ENCODE measurements at regions not wholly inside any gene's neighbourhood (a gene's known extent, or its start where the extent isn't known, plus 50 kb on each side); places are given as distances from the start of the nearest gene placed in this dataset.
"Not testable (repeated sequence)": the region's sequence is repeated elsewhere in the genome, so short reads cannot be mapped to it uniquely, and the experiment has no call there.

DNA sequence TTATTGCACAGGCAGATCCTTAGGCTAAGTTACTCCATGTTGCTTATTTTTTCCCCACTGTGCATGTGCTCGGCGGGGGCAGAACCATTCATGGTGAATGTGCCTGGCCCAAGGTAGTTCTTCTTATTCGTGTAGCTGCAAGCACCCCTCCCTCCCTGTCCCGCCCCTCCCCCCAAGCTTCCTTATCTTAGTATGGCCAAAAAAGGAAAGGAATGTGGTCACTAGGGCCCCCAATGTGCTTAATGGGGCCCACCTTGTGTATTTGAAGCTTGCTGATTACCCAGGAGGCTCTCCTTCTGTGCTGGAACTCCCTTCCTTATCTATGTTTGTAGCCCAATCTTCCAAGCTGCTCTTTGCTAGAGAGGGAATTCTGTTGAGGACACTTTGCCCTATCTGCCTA, 1259.7 kb upstream of the RAG2 start:
- peak; percentile 55 for DNase-seq

DNA sequence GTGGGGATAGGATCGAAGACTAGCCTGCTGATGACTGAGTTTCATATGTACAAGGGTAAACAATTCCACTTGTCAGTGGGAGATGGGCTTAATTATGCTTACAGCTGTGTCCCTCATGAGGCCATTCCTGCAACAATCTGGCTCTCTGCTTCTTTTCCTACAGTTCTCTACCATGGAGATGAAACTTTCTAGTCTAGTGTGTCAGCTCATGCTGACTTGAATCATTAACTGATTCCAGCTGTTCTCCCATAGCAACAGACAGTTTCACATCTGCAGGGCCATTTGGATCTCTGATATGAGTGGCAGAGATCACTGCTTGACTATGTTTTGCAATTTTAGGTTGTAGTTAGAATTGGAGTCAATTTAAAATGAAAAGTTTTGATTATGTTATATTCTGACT, 1251.7 kb upstream of the RAG2 start:
- no peak for DNase-seq

- no peak for DNase-seq
Measured at GRCh38 chr11:37843603-37844002, 1245.6 kb upstream of the RAG2 start.

GRCh38 chr11:37841016-37841415, 1243.0 kb upstream of the RAG2 start:
- no peak for DNase-seq

- not testable (repeated sequence) for DNase-seq
Measured at GRCh38 chr11:37840345-37840744, 1242.3 kb upstream of the RAG2 start.

- DNase-seq = peak; percentile 5
Measured at GRCh38 chr11:37830529-37830928, 1232.5 kb upstream of the RAG2 start.

DNA sequence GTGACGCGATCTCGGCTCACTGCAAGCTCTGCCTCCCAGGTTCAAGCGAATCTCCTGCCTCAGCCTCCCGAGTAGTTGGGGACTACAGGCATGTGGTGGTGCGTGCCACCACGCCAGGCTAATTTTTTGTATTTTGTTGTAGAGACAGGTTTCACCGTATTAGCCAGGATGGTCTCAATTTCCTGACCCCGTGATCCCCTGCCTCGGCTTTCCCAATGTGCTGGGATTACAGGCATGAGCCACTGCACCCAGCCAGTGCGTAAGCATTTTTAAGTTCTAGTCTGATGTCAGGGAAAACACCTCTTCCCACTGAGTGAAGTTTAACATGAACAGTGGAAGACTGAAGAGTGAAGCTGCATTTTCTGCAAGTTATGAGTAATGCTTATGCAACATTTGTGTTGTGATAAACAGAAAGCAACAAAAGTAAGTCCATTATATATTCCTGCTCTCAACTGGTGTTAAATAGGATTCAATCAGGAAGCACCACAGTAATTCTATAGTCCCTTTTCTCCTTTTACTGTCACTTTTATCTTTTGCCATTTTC, 1219.8 kb upstream of the RAG2 start:
- DNase-seq = no peak

GRCh38 chr11:37812281-37812880, 1214.3 kb upstream of the RAG2 start:
- DNase-seq = no peak

DNA sequence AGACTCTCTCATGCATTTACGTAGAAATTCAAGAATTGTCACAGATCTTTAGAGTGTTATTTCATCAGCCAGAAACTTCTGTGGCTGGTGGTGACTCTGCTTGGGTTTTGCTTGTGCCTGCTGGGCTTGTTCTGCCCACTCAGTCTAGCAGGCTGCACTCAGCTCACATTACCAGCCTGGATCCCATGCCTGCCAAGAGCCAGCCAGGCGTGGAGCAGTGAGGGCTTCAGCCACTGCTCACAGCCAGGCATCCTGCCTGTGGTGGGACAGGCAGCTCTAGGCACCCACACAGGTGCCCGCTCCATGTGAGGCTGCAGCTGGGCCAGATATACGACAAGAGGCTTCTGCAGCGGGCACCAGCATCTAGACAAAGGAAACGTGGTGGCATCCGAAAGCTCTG, 1213.3 kb upstream of the RAG2 start:
- no peak for DNase-seq

DNA sequence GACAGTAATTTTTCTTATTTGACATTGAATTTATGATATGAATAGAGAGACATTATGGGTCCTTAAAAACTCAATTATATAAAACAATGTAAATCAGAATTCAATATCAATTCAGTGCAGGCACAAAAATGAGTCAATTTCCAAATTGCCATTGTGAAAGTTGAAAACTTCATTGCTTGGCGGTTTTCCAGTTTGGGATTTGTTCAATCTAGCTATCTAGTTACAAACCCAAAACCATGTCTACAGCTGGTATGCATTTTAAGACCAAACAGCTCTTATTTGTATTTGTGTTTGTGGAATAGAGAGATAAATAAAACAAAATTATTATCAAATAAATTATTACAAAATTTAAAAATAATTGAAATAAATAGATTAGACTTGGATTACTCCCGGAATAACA, 1206.6 kb upstream of the RAG2 start:
- DNase-seq = no peak

- DNase-seq = no peak
Measured at GRCh38 chr11:37788141-37788877, 1190.3 kb upstream of the RAG2 start.

DNA sequence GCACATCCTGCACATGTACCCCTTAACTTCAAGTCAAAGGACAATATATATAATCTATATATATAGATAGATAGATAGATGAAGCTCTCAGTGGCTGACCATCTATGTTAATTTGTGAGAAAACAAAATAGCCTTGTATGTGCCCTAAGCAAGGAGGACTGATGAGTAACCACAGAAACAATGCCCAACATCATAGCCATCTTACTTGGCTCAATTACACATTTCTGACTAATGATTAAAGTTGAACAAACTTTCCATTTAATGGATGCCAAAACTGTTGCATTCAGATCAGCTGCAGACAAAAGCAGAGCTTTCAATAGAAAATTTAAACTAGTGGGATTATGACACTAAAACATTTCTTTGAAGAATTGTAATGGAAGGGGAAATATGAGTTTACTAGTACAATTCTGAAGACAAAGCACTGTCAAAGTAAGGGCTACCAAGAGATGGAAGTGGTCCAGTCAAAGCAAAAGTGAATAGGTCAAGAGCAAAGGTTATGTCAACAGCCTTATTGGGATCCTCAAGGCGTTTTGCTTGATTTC, 1188.2 kb upstream of the RAG2 start:
- DNase-seq = no peak

DNA sequence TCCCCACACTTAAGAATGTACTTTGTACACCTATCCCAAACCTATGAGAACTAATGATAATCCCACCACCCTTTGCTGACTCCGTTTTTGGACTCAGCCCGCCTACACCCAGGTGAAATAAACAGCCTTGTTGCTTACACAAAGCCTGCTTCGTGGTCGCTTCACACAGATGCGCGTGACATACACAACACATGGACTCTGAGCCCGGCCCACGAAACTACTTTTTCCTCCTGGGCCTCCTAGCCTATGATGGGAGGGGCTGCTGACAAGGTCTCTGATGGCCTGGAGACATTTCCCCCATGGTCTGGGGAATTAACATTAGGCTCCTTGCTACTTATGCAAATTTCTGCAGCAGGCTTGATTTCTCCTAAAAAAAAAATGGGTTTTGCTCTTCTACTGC, 1176.4 kb upstream of the RAG2 start:
- DNase-seq = no peak

GRCh38 chr11:37770145-37770544, 1172.1 kb upstream of the RAG2 start:
- no peak for DNase-seq

- no peak for DNase-seq
Measured at GRCh38 chr11:37762079-37762478, 1164.0 kb upstream of the RAG2 start.

GRCh38 chr11:37755521-37755920, 1157.5 kb upstream of the RAG2 start:
- no peak for DNase-seq

GRCh38 chr11:37748641-37749040, 1150.6 kb upstream of the RAG2 start:
- no peak for DNase-seq

DNA sequence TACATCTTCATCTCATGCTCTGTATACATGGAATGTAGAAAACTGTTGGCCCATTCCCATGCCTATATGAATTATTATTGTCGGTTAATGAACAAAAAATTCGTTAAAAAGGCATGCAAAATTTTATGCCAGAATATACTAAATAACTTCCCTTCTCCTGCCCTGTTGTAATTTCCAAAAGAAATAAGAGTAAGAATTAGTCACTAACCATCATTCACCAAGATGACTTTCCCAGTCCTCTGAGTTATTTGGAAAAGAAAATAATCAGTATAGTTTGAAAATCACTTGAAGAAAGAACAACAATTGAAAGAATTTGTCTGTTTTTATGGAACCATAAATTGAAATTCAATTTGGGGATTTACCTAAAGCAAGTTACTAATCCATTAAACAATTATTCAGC, 1149.1 kb upstream of the RAG2 start:
- DNase-seq = no peak

DNA sequence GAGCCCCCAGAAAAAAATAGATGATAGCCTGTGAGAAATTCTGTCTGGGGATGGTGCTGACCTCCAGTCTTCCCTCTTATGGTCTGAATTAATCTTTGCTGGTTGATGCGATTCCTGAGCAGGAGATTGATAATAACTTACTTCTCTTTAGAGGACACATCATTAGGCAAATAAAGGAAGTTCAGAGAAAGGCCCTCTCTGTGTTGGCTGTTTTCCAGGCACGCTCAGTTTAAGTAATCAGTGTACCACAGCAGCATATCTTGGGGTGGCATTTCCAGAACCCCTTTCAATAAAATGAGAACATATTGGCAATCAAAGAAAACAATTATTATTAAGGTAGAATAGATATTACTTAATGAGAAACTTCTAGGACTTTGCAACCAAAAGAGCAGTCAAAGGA, 1129.3 kb upstream of the RAG2 start:
- DNase-seq = peak; percentile 3

DNA sequence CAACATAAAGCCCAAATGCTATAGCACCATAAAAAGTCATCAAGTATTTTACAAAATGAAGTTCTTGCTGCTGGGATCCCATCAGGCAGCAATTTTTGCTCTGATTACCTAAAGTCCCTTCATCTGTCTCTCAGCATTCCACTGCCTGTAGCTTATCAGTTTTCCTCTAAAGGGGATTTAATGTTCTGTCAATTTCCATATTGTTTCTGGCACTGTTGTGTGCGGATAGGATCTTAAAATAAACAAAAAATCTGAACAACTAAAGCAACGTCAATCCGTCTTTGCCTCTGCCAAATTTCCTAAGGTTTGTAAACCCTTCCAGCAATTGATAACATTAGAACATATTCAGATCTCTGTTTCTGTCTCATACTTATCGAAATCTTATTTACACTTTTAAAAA, 1126.3 kb upstream of the RAG2 start:
- DNase-seq = no peak

- no peak for DNase-seq
Measured at GRCh38 chr11:37721485-37721884, 1123.4 kb upstream of the RAG2 start.

- DNase-seq = no peak
Measured at GRCh38 chr11:37718431-37718999, 1120.5 kb upstream of the RAG2 start.

- peak; percentile 42 for DNase-seq
Measured at GRCh38 chr11:37712251-37712650, 1114.2 kb upstream of the RAG2 start.

- no peak for DNase-seq
Measured at GRCh38 chr11:37710031-37710430, 1112.0 kb upstream of the RAG2 start.
